ENCODE measurements at regions not wholly inside any gene's neighbourhood (a gene's known extent, or its start where the extent isn't known, plus 50 kb on each side); places are given as distances from the start of the nearest gene placed in this dataset.

DNA sequence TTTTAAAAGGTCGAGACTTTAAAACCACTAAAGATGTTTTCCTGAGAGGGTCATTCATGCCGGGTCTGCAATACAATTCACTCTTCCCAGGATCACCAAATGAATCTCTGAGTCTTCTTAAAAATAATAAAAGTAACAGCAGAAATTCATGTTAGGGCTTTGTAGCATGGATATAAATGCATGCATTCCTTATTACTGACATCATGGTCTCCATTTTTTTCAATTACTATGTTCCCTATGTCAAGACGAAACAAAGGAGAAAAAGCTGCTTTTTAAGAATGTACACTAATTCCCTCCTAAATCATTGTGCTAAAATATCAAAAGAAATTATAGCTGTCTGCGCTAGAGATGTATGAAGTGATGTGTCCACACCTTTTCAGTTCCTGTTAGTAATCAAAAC lies 789.9 kb upstream of the LRRC4C start:
- Histone ChIP-seq H3K9me3 (ENCODE audit: insufficient read depth, low read length, severe bottlenecking) (no peaks in the 10 kb centered on the region), H3K9ac (ENCODE audit: low read depth, low read length) (no peak overlapping the region), H3K4me1 (ENCODE audit: insufficient read depth, low read length) (no peaks in the 10 kb centered on the region), H3K36me3 (ENCODE audit: insufficient read depth, low read length) (no peaks in the 10 kb centered on the region), H2AFZ (ENCODE audit: low read depth, low read length) (no peak overlapping the region), H4K20me1 (ENCODE audit: insufficient read depth, low read length) (no peaks in the 10 kb centered on the region), H3K27ac (ENCODE audit: low read length) (no peak overlapping the region), H3K27me3 (ENCODE audit: insufficient read depth, low read length, poor library complexity) (no peaks in the 10 kb centered on the region), H3K4me2 (ENCODE audit: insufficient read depth, low read length) (no peak overlapping the region), H3K4me3 (ENCODE audit: low read depth in 1 of 2, low read length in 2 of 2) (no peak overlapping the region), H3K79me2 (ENCODE audit: insufficient read depth, low read length) (no peaks in the 10 kb centered on the region)
- TF ChIP-seq, protein P1, sequence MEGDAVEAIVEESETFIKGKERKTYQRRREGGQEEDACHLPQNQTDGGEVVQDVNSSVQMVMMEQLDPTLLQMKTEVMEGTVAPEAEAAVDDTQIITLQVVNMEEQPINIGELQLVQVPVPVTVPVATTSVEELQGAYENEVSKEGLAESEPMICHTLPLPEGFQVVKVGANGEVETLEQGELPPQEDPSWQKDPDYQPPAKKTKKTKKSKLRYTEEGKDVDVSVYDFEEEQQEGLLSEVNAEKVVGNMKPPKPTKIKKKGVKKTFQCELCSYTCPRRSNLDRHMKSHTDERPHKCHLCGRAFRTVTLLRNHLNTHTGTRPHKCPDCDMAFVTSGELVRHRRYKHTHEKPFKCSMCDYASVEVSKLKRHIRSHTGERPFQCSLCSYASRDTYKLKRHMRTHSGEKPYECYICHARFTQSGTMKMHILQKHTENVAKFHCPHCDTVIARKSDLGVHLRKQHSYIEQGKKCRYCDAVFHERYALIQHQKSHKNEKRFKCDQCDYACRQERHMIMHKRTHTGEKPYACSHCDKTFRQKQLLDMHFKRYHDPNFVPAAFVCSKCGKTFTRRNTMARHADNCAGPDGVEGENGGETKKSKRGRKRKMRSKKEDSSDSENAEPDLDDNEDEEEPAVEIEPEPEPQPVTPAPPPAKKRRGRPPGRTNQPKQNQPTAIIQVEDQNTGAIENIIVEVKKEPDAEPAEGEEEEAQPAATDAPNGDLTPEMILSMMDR (IDR thresholded peaks at IDR 0.05; ENCODE audit: borderline replicate concordance, extremely low read depth, low read length, poor library complexity, severe bottlenecking) = no peak
- TF ChIP-seq EZH2 (IDR thresholded peaks at IDR 0.05; ENCODE audit: borderline replicate concordance, low read depth, low read length, severe bottlenecking) = no peak
- DNase-seq (no peak), ATAC-seq (ENCODE audit: insufficient read depth, low read depth) (no peak)

DNA sequence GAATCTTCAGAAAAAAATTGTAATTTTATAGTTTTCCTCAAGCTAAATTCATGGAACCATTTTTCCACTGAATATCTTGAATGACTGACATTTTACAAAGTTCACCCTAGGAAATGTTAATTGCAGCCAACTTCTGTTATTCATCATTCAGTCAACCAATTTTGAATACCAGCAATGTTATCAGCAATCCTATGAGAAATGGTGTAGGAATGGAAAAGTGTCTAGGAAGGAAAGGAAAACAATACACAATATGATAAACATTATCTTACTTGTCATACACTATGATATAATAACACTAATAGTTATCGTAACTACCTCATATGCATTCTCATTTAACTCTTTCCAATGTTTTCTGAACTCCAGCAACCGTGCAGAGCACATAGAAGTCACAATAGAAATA lies 790.5 kb upstream of the LRRC4C start:
- Histone ChIP-seq H3K36me3 (ENCODE audit: insufficient read depth, low read length) (no peaks in the 10 kb centered on the region), H2AFZ (ENCODE audit: low read depth, low read length) (no peak overlapping the region), H4K20me1 (ENCODE audit: insufficient read depth, low read length) (no peaks in the 10 kb centered on the region), H3K4me2 (ENCODE audit: insufficient read depth, low read length) (no peak overlapping the region), H3K79me2 (ENCODE audit: insufficient read depth, low read length) (no peaks in the 10 kb centered on the region), H3K4me3 (ENCODE audit: low read depth in 1 of 2, low read length in 2 of 2) (no peak overlapping the region), H3K4me1 (ENCODE audit: insufficient read depth, low read length) (no peaks in the 10 kb centered on the region), H3K9ac (ENCODE audit: low read depth, low read length) (no peak overlapping the region), H3K27me3 (ENCODE audit: insufficient read depth, low read length, poor library complexity) (no peaks in the 10 kb centered on the region), H3K27ac (ENCODE audit: low read length) (no peak overlapping the region), H3K9me3 (ENCODE audit: insufficient read depth, low read length, severe bottlenecking) (no peaks in the 10 kb centered on the region)
- no peak for DNase-seq
- TF ChIP-seq, protein P1 (IDR thresholded peaks at IDR 0.05; ENCODE audit: borderline replicate concordance, extremely low read depth, low read length, poor library complexity, severe bottlenecking) = no peak
- TF ChIP-seq EZH2 (IDR thresholded peaks at IDR 0.05; ENCODE audit: borderline replicate concordance, low read depth, low read length, severe bottlenecking) = no peak
- no peak for ATAC-seq (ENCODE audit: insufficient read depth, low read depth)

DNA sequence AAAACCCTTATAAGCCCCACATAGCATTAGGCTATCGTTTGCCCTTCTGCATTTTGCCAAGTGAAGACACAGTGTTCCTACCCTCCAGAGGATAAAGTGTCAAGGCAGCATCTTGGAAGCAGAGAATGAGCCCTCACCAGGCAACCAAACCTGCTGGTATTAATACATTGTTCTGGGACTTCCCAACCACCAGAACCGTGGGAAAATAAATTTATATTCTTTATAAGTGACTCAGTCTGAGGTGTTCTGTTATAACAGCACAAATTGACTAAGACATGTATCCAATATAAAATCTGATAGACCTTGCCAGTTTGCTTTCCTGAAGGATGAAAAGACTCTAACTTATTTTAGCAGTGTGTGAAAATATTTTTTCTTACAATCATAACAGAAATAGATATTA lies 792.5 kb upstream of the LRRC4C start:
- no peak for ATAC-seq (ENCODE audit: insufficient read depth, low read depth)
- Histone ChIP-seq H3K4me3 (ENCODE audit: low read depth in 1 of 2, low read length in 2 of 2) (no peak overlapping the region), H2AFZ (ENCODE audit: low read depth, low read length) (no peak overlapping the region), H3K9ac (ENCODE audit: low read depth, low read length) (no peak overlapping the region), H3K27me3 (ENCODE audit: insufficient read depth, low read length, poor library complexity) (no peaks in the 10 kb centered on the region), H3K79me2 (ENCODE audit: insufficient read depth, low read length) (no peaks in the 10 kb centered on the region), H3K27ac (ENCODE audit: low read length) (no peak overlapping the region), H3K9me3 (ENCODE audit: insufficient read depth, low read length, severe bottlenecking) (no peaks in the 10 kb centered on the region), H3K4me1 (ENCODE audit: insufficient read depth, low read length) (no peaks in the 10 kb centered on the region), H3K4me2 (ENCODE audit: insufficient read depth, low read length) (no peak overlapping the region), H4K20me1 (ENCODE audit: insufficient read depth, low read length) (no peaks in the 10 kb centered on the region), H3K36me3 (ENCODE audit: insufficient read depth, low read length) (no peaks in the 10 kb centered on the region)
- TF ChIP-seq EZH2 (IDR thresholded peaks at IDR 0.05; ENCODE audit: borderline replicate concordance, low read depth, low read length, severe bottlenecking) = no peak
- TF ChIP-seq, protein P1 (IDR thresholded peaks at IDR 0.05; ENCODE audit: borderline replicate concordance, extremely low read depth, low read length, poor library complexity, severe bottlenecking) = no peak
- DNase-seq = no peak

DNA sequence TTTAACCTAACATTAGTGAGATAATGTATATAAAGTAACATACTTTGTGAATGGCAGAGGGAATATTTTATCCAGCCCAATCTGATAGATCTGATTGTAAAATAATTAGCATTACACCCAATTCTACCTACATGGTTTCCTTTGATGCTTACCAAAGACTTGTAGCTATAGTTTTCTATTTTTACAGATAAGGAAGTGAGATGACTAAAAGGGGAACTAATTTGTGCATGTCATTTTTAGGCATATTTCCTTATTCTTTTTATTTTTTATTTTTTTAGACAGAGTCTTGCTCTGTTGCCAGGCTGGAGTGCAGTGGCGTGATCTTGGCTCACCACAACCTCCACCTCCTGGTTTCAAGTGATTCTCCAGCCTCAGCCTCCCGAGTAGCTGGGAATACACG lies 793.7 kb upstream of the LRRC4C start:
- no peak overlapping the region for H2AFZ ChIP-seq (ENCODE audit: low read depth, low read length)
- H3K4me2 ChIP-seq (ENCODE audit: insufficient read depth, low read length) = no peak overlapping the region
- no peak for DNase-seq

More for the DNA sequence above, 793.7 kb upstream of the LRRC4C start:
- H3K9me3 ChIP-seq (ENCODE audit: insufficient read depth, low read length, severe bottlenecking) = no peaks in the 10 kb centered on the region
- H3K36me3 ChIP-seq (ENCODE audit: insufficient read depth, low read length) = no peaks in the 10 kb centered on the region
- H3K27ac ChIP-seq (ENCODE audit: low read length) = no peak overlapping the region
- TF ChIP-seq EZH2 (IDR thresholded peaks at IDR 0.05; ENCODE audit: borderline replicate concordance, low read depth, low read length, severe bottlenecking) = no peak
- TF ChIP-seq, protein P1 (IDR thresholded peaks at IDR 0.05; ENCODE audit: borderline replicate concordance, extremely low read depth, low read length, poor library complexity, severe bottlenecking) = no peak
- no peak for ATAC-seq (ENCODE audit: insufficient read depth, low read depth)
- no peaks in the 10 kb centered on the region for H4K20me1 ChIP-seq (ENCODE audit: insufficient read depth, low read length)
- H3K4me3 ChIP-seq (ENCODE audit: low read depth in 1 of 2, low read length in 2 of 2) = no peak overlapping the region
- H3K4me1 ChIP-seq (ENCODE audit: insufficient read depth, low read length) = no peaks in the 10 kb centered on the region
- no peaks in the 10 kb centered on the region for H3K79me2 ChIP-seq (ENCODE audit: insufficient read depth, low read length)
- no peak overlapping the region for H3K9ac ChIP-seq (ENCODE audit: low read depth, low read length)
- H3K27me3 ChIP-seq (ENCODE audit: insufficient read depth, low read length, poor library complexity) = no peaks in the 10 kb centered on the region

Measured in DND-41 (cell line).